Testis (tissue), 2 donors: ENCODE measurements at regions not wholly inside any gene's neighbourhood (a gene's known extent, or its start where the extent isn't known, plus 50 kb on each side); places are given as distances from the start of the nearest gene placed in this dataset.

Source experiments
- DNase-seq: peaks from one replicate; pipeline ENCODE4 v3.0.0-alpha.2; 2019
- H3K27ac ChIP-seq, 2 donors: fragments of 200-600 bp; sonication (generic); one replicate each; pipeline ENCODE4 v1.5.1; 2019
- H3K27me3 ChIP-seq: fragments of 200-600 bp; sonication (generic); one replicate; pipeline ENCODE4 v1.5.1; 2019
- H3K36me3 ChIP-seq: fragments of 200-600 bp; sonication (generic); one replicate; pipeline ENCODE4 v1.5.1; 2017; ENCODE audit warnings: low read depth; ENCODE audit errors: missing control alignments
- H3K4me1 ChIP-seq: fragments of 200-600 bp; sonication (generic); one replicate; pipeline ENCODE4 v1.5.1; 2019
- H3K4me3 ChIP-seq, 2 donors: fragments of 200-600 bp; sonication (generic); one replicate each; pipeline ENCODE4 v1.5.1; 2017 to 2019
- H3K9me3 ChIP-seq: fragments of 200-600 bp; sonication (generic); one replicate; pipeline ENCODE4 v1.5.1; 2017
- POLR2A ChIP-seq: fragments of 450-650 bp; IDR thresholded peaks from one replicate; pipeline ENCODE4 v1.6.1; 2017; ENCODE audit warnings: antibody characterized with exemption, mild to moderate bottlenecking, moderate library complexity
- WGBS, 2 donors: methylation state at CpG; one replicate each; pipeline ENCODE4 v1.1.5; 2018; 5-methylcytosine and 5-hydroxymethylcytosine counted together
- intact Hi-C: fragments of 100-400 bp; cut with DNase I; formaldehyde crosslinking; loops from one replicate; pipeline ENCODE4 v1.15.1; 2023; ENCODE audit warnings: low total_unique reads
- TF ChIP-seq, protein P1 (sequence below), 3 experiments: fragments of 450-650 bp in 2 of 3; fragments of 200-600 bp in 1 of 3; sonication (generic) in 1 of 3; IDR thresholded peaks; one replicate each; pipeline ENCODE4 v1.5.1; 2016 to 2019; ENCODE audit warnings: antibody characterized with exemption in 3 of 3, mild to moderate bottlenecking in 2 of 3, moderate library complexity in 1 of 3

DNA sequence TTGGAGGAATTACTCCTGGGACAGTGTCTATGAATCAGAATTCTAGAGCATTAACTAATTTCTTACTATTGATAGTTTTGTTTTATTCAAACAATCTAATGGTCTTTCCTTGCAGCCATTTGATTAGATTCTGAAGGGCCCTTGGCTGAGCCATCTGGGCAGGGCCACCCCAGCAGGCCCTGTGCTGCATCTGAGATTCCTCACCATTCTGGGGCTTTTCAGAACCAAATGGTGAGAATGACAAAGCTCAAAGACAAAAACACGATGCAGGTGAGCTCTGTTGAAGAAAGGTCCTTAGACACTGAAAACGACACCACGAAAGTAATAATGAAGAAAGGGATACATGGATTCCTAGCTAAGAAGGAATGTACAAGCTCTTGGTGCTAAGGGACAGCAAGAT, 321.0 kb upstream of the IRX4 start:
- intact Hi-C loops: no loop called here
- Histone ChIP-seq H3K36me3 (no peaks in the 10 kb centered on the region), H3K9me3 (no peaks in the 10 kb centered on the region), H3K4me1 (no peaks in the 10 kb centered on the region), H3K27me3 (no peaks in the 10 kb centered on the region), H3K27ac (no peak overlapping the region), H3K4me3 (no peak overlapping the region)
- no peak for DNase-seq
- WGBS, 2 donors: 68 to 71% methylated on average over 3 of the region's 3 CpGs
- TF ChIP-seq POLR2A: no peak
- TF ChIP-seq, protein P1, sequence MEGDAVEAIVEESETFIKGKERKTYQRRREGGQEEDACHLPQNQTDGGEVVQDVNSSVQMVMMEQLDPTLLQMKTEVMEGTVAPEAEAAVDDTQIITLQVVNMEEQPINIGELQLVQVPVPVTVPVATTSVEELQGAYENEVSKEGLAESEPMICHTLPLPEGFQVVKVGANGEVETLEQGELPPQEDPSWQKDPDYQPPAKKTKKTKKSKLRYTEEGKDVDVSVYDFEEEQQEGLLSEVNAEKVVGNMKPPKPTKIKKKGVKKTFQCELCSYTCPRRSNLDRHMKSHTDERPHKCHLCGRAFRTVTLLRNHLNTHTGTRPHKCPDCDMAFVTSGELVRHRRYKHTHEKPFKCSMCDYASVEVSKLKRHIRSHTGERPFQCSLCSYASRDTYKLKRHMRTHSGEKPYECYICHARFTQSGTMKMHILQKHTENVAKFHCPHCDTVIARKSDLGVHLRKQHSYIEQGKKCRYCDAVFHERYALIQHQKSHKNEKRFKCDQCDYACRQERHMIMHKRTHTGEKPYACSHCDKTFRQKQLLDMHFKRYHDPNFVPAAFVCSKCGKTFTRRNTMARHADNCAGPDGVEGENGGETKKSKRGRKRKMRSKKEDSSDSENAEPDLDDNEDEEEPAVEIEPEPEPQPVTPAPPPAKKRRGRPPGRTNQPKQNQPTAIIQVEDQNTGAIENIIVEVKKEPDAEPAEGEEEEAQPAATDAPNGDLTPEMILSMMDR (IDR thresholded peaks at IDR 0.05): no peak

DNA sequence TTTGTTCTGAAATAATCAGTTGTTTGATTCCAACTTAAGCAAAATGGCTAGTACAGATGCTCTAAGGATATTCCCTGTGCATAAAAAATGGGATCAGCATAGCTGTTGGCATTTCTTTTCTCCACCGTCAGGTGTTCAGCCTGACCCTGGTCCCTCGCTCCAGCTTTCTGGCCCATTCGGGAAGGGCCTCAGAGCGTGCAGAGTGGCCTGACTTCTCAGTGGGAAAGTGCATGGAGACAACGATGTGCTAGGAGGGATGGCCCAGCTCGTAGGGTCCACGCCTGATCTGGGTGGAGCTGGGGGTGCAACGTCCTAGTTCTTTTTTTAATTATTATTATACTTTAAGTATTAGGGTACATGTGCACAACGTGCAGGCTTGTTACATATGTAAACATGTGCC, 319.1 kb upstream of the IRX4 start:
- Histone ChIP-seq H3K9me3 (no peaks in the 10 kb centered on the region), H3K27ac (no peak overlapping the region), H3K27me3 (no peaks in the 10 kb centered on the region), H3K4me1 (no peaks in the 10 kb centered on the region), H3K36me3 (no peaks in the 10 kb centered on the region), H3K4me3 (no peak overlapping the region)
- no peak for TF ChIP-seq POLR2A
- TF ChIP-seq, protein P1 (IDR thresholded peaks at IDR 0.05): no peak
- intact Hi-C loops: no loop called here
- DNase-seq: no peak
- 88 to 89% methylated on average over 9 of the region's 9 CpGs for WGBS, 2 donors

DNA sequence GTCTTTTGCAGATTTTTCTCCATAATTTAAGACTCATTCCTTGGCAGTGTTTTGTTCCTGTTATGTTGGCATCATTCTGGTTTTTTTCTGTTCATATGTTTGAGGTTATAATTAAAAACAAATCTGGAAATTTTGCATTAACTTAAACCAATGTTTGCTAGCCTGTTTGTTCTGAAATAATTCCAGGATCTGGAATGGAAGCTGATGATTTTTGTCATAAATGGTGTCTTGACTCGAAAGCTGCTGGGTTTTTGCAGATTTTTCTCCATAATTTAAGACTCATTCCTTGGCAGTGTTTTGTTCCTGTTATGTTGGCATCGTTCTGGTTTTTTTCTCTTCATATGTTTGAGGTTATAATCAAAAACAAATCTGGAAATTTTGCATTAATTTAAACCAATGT, 318.7 kb upstream of the IRX4 start:
- 68 to 81% methylated on average over 2 of the region's 2 CpGs for WGBS, 2 donors
- Histone ChIP-seq H3K36me3 (no peaks in the 10 kb centered on the region), H3K4me3 (no peak overlapping the region), H3K4me1 (no peaks in the 10 kb centered on the region), H3K9me3 (no peaks in the 10 kb centered on the region), H3K27ac (no peak overlapping the region), H3K27me3 (no peaks in the 10 kb centered on the region)
- intact Hi-C loops: no loop called here
- no peak for TF ChIP-seq POLR2A
- TF ChIP-seq, protein P1 (IDR thresholded peaks at IDR 0.05): no peak
- no peak for DNase-seq

DNA sequence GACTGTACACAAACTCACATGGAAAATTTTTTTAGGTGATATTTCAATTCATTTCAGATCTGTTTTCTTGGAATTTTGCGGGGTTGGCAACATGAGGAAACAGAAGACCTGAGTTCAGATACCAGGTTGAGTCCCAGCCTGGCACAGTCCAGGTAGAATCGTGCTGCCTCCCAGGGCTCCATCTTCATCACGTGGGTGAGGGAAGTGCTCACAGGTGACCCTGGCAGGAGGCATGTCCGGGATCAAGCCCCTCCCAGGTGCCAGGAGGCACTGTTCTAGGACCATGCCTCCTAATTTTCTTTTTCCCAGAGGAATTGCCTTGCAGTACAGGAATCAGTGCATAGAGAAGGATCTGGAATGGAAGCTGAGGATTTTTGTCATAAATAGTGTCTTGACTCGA, 318.3 kb upstream of the IRX4 start:
- no peak for DNase-seq

More for the DNA sequence above, 318.3 kb upstream of the IRX4 start:
- Histone ChIP-seq H3K27me3 (no peaks in the 10 kb centered on the region), H3K36me3 (no peaks in the 10 kb centered on the region), H3K9me3 (no peaks in the 10 kb centered on the region), H3K4me3 (no peak overlapping the region), H3K4me1 (no peaks in the 10 kb centered on the region), H3K27ac (no peak overlapping the region)
- intact Hi-C loops: no loop called here
- 78 to 82% methylated on average over 5 of the region's 5 CpGs for WGBS, 2 donors
- TF ChIP-seq, protein P1 (IDR thresholded peaks at IDR 0.05): no peak
- TF ChIP-seq POLR2A: no peak
